Liver (tissue), 8 donors: ENCODE measurements at regions not wholly inside any gene's neighbourhood (a gene's known extent, or its start where the extent isn't known, plus 50 kb on each side); places are given as distances from the start of the nearest gene placed in this dataset.

Experiments used
- DNase-seq: peaks from one replicate; pipeline ENCODE4 v3.0.0-alpha.2; 2017; ENCODE audit warnings: low spot score
- H3K27ac ChIP-seq, 2 donors: one replicate each; pipeline ENCODE4 v1.7.0; 2013; ENCODE audit warnings: inconsistent platforms in 2 of 2, low read length in 2 of 2, control low read depth in 1 of 2, low read depth in 1 of 2, mild to moderate bottlenecking in 1 of 2
- H3K27me3 ChIP-seq, 4 donors: one replicate each; pipeline versions ENCODE4 v1.6.1 to v1.7.0; 2013; ENCODE audit warnings: low read length in 3 of 4, inconsistent platforms in 1 of 4, mild to moderate bottlenecking in 1 of 4, moderate library complexity in 1 of 4; ENCODE audit not compliant: control insufficient read depth in 4 of 4, insufficient read depth in 4 of 4
- H3K36me3 ChIP-seq, 4 donors: one replicate each; pipeline versions ENCODE4 v1.6.1 to v1.7.0; 2013; ENCODE audit warnings: low read length in 3 of 4, mild to moderate bottlenecking in 3 of 4, low read depth in 1 of 4, moderate library complexity in 1 of 4; ENCODE audit not compliant: control insufficient read depth in 4 of 4, insufficient read depth in 3 of 4
- H3K4me1 ChIP-seq, 4 donors: one replicate each; pipeline versions ENCODE4 v1.6.1 to v1.7.0; 2013; ENCODE audit warnings: low read length in 3 of 4, mild to moderate bottlenecking in 3 of 4, moderate library complexity in 1 of 4; ENCODE audit not compliant: control insufficient read depth in 4 of 4, insufficient read depth in 4 of 4
- H3K4me3 ChIP-seq, 3 donors: one replicate each; pipeline versions ENCODE4 v1.6.1 to v1.7.0; 2013; ENCODE audit warnings: low read length in 3 of 3, control low read depth in 1 of 3, low read depth in 1 of 3, mild to moderate bottlenecking in 1 of 3
- H3K9ac ChIP-seq, 2 donors: one replicate each; pipeline ENCODE4 v1.7.0; 2013; ENCODE audit warnings: low read length in 2 of 2, mild to moderate bottlenecking in 2 of 2, moderate library complexity in 2 of 2, control low read depth in 1 of 2, low read depth in 1 of 2
- H3K9me3 ChIP-seq, 4 donors: one replicate each; pipeline versions ENCODE4 v1.6.1 to v1.7.0; 2013; ENCODE audit warnings: low read length in 3 of 4; ENCODE audit not compliant: control insufficient read depth in 4 of 4
- EGR1 ChIP-seq, 2 donors: IDR thresholded peaks; 2 replicates each; pipeline ENCODE4 v1.6.1; 2016 to 2018; ENCODE audit warnings: antibody characterized with exemption in 2 of 2, low read depth in 2 of 2
- FOXA1 ChIP-seq: IDR thresholded peaks from 2 replicates; pipeline ENCODE4 v1.6.1; 2016; ENCODE audit warnings: antibody characterized with exemption
- FOXA2 ChIP-seq: IDR thresholded peaks from 2 replicates; pipeline ENCODE4 v1.6.1; 2016; ENCODE audit warnings: antibody characterized with exemption
- HNF4A ChIP-seq, 2 donors: conservative IDR thresholded peaks; 2 replicates each; pipeline ENCODE4 v1.6.1; 2016; ENCODE audit warnings: antibody characterized with exemption in 2 of 2, mild to moderate bottlenecking in 2 of 2
- HNF4G ChIP-seq: IDR thresholded peaks from 2 replicates; pipeline ENCODE4 v1.6.1; 2016; ENCODE audit warnings: antibody characterized with exemption
- NR2F2 ChIP-seq: IDR thresholded peaks from 2 replicates; pipeline ENCODE4 v1.6.1; 2016; ENCODE audit warnings: antibody characterized with exemption
- RAD21 ChIP-seq, 2 donors: IDR thresholded peaks; 2 replicates each; pipeline ENCODE4 v1.6.1; 2016; ENCODE audit warnings: antibody characterized with exemption in 2 of 2, mild to moderate bottlenecking in 2 of 2
- RXRA ChIP-seq, 2 donors: IDR thresholded peaks; 2 replicates each; pipeline ENCODE4 v1.6.1; 2017 to 2018; ENCODE audit warnings: antibody characterized with exemption in 2 of 2, mild to moderate bottlenecking in 1 of 2
- SP1 ChIP-seq: IDR thresholded peaks from 2 replicates; pipeline ENCODE4 v1.6.1; 2018; ENCODE audit warnings: antibody characterized with exemption, mild to moderate bottlenecking
- TAF1 ChIP-seq: conservative IDR thresholded peaks from 2 replicates; pipeline ENCODE4 v1.6.1; 2016; ENCODE audit warnings: antibody characterized with exemption, mild to moderate bottlenecking
- YY1 ChIP-seq: IDR thresholded peaks from 2 replicates; pipeline ENCODE4 v1.6.1; 2016; ENCODE audit warnings: antibody characterized with exemption, mild to moderate bottlenecking
- WGBS: extraction: QIAGEN DNeasy Blood & Tissue Kit; methylation state at CpG from one replicate; pipeline ENCODE4 v1.1.7; 2013; 5-methylcytosine and 5-hydroxymethylcytosine counted together
- TF ChIP-seq, protein P1 (sequence below): IDR thresholded peaks from 2 replicates; pipeline ENCODE4 v1.6.1; 2016; ENCODE audit warnings: antibody characterized with exemption
- TF ChIP-seq, protein P2 (sequence below): fragments of 150-350 bp; IDR thresholded peaks from 2 replicates; pipeline ENCODE4 v1.5.1; 2017; ENCODE audit warnings: improper control_type of control experiment, low read depth, low read length; ENCODE audit not compliant: missing input control
- TF ChIP-seq, protein P3 (sequence below): IDR thresholded peaks from 2 replicates; pipeline ENCODE4 v1.6.1; 2016; ENCODE audit warnings: antibody characterized with exemption
- donor health status: healthy.
- donor health status: healthy.
- donor health status: healthy.
- donor health status: healthy.
- donor health status: healthy.

GRCh38 chr4:27947302-27947701 lies 1086.7 kb downstream of the STIM2 start:
- no peak overlapping the region for H3K27ac ChIP-seq
- WGBS: 72% methylated on average over 2 of the region's 2 CpGs
- no peak for DNase-seq
- no peaks in the 10 kb centered on the region for H3K36me3 ChIP-seq
- no peaks in the 10 kb centered on the region for H3K27me3 ChIP-seq
- H3K9ac ChIP-seq: no peak overlapping the region
- H3K4me1 ChIP-seq: no peaks in the 10 kb centered on the region
- H3K9me3 ChIP-seq: no peaks in the 10 kb centered on the region
- no peak overlapping the region for H3K4me3 ChIP-seq
- TF ChIP-seq YY1: no peak
- TF ChIP-seq, protein P1, sequence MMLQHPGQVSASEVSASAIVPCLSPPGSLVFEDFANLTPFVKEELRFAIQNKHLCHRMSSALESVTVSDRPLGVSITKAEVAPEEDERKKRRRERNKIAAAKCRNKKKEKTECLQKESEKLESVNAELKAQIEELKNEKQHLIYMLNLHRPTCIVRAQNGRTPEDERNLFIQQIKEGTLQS: no peak
- no peak for TF ChIP-seq RXRA (IDR thresholded peaks at IDR 0.05)
- TF ChIP-seq, protein P2, sequence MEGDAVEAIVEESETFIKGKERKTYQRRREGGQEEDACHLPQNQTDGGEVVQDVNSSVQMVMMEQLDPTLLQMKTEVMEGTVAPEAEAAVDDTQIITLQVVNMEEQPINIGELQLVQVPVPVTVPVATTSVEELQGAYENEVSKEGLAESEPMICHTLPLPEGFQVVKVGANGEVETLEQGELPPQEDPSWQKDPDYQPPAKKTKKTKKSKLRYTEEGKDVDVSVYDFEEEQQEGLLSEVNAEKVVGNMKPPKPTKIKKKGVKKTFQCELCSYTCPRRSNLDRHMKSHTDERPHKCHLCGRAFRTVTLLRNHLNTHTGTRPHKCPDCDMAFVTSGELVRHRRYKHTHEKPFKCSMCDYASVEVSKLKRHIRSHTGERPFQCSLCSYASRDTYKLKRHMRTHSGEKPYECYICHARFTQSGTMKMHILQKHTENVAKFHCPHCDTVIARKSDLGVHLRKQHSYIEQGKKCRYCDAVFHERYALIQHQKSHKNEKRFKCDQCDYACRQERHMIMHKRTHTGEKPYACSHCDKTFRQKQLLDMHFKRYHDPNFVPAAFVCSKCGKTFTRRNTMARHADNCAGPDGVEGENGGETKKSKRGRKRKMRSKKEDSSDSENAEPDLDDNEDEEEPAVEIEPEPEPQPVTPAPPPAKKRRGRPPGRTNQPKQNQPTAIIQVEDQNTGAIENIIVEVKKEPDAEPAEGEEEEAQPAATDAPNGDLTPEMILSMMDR: no peak
- TF ChIP-seq EGR1 (IDR thresholded peaks at IDR 0.05; ENCODE audit: low read depth in 2 of 2): no peak
- TF ChIP-seq SP1: no peak
- TF ChIP-seq FOXA2: no peak
- TF ChIP-seq, protein P3, sequence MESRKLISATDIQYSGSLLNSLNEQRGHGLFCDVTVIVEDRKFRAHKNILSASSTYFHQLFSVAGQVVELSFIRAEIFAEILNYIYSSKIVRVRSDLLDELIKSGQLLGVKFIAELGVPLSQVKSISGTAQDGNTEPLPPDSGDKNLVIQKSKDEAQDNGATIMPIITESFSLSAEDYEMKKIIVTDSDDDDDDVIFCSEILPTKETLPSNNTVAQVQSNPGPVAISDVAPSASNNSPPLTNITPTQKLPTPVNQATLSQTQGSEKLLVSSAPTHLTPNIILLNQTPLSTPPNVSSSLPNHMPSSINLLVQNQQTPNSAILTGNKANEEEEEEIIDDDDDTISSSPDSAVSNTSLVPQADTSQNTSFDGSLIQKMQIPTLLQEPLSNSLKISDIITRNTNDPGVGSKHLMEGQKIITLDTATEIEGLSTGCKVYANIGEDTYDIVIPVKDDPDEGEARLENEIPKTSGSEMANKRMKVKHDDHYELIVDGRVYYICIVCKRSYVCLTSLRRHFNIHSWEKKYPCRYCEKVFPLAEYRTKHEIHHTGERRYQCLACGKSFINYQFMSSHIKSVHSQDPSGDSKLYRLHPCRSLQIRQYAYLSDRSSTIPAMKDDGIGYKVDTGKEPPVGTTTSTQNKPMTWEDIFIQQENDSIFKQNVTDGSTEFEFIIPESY: no peak
- TF ChIP-seq NR2F2: no peak
- TF ChIP-seq HNF4A (conservative IDR thresholded peaks at IDR 0.05): no peak
- no peak for TF ChIP-seq TAF1
- TF ChIP-seq FOXA1: no peak
- no peak for TF ChIP-seq RAD21 (IDR thresholded peaks at IDR 0.05)

DNA sequence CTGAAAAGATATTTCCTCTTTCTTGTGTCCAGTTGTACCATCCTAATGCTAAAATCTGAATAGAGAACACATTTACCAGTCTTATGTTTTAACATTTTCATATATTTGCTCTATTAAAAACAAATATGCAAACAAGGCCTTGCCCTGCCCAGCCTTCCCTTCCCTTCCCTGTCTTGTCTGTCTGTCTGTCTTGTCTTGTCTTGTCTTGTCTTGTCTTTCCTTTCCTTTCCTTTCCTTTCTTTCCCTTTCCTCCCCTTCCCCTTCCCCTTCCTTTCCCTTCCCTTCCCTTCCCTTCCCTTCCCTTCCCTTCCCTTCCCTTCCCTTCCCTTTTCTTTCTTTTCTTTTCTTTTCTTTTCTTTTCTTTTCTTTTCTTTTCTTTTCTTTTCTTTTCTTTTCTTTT lies 1103.5 kb downstream of the STIM2 start:
- Histone ChIP-seq H3K36me3 (no peaks in the 10 kb centered on the region), H3K9ac (no peak overlapping the region), H3K27me3 (no peaks in the 10 kb centered on the region), H3K4me3 (no peak overlapping the region), H3K4me1 (no peaks in the 10 kb centered on the region), H3K27ac (no peak overlapping the region), H3K9me3 (no peaks in the 10 kb centered on the region)
- DNase-seq: no peak
- no peak for TF ChIP-seq HNF4G

GRCh38 chr4:27966664-27967063 lies 1106.0 kb downstream of the STIM2 start:
- Histone ChIP-seq H3K4me3 (no peak overlapping the region), H3K9me3 (no peaks in the 10 kb centered on the region), H3K4me1 (no peaks in the 10 kb centered on the region), H3K36me3 (no peaks in the 10 kb centered on the region), H3K27ac (no peak overlapping the region), H3K27me3 (no peaks in the 10 kb centered on the region), H3K9ac (no peak overlapping the region)
- DNase-seq: no peak
- TF ChIP-seq HNF4A (conservative IDR thresholded peaks at IDR 0.05): no peak
- no peak for TF ChIP-seq FOXA2
- 62% methylated on average over 3 of the region's 3 CpGs for WGBS
